Nephron (organoid): ENCODE measurements at regions not wholly inside any gene's neighbourhood (a gene's known extent, or its start where the extent isn't known, plus 50 kb on each side); places are given as distances from the start of the nearest gene placed in this dataset.

ENCODE experiments used
- H3K27ac Mint-ChIP-seq, 3 experiments: 2 replicates each; pipeline ENCODE4 v1.8.0; 2020; ENCODE audit warnings: mixed read lengths in 3 of 3, mild to moderate bottlenecking in 2 of 3, moderate library complexity in 1 of 3
- H3K27me3 Mint-ChIP-seq: 2 replicates; pipeline ENCODE4 v1.8.0; 2021; ENCODE audit warnings: low read depth, mild to moderate bottlenecking, moderate library complexity, mixed read lengths
- H3K36me3 Mint-ChIP-seq: 2 replicates; pipeline ENCODE4 v1.8.0; 2020; ENCODE audit warnings: low read depth, mixed read lengths
- H3K4me1 Mint-ChIP-seq: 2 replicates; pipeline ENCODE4 v1.8.0; 2020; ENCODE audit warnings: mixed read lengths
- H3K4me3 Mint-ChIP-seq, 3 experiments: 2 replicates each; pipeline ENCODE4 v1.8.0; 2020; ENCODE audit warnings: mild to moderate bottlenecking in 3 of 3, mixed read lengths in 3 of 3, moderate library complexity in 2 of 3
- H3K9me3 Mint-ChIP-seq: 2 replicates; pipeline ENCODE4 v1.8.0; 2020; ENCODE audit warnings: mixed read lengths
- CTCF ChIP-seq, 3 experiments: fragments of 200-600 bp; sonication (generic); IDR thresholded peaks; one replicate each; pipeline ENCODE4 v1.5.0; 2021; ENCODE audit warnings: antibody characterized with exemption in 3 of 3; ENCODE audit not compliant: unreplicated experiment in 3 of 3

- Mint-ChIP-seq H3K36me3 (no peaks in the 10 kb centered on the region), H3K4me3 (no peak overlapping the region), H3K27me3 (peaks cover 10% of the 10 kb centered on the region), H3K4me1 (peaks cover 23% of the 10 kb centered on the region), H3K9me3 (peaks cover 23% of the 10 kb centered on the region), H3K27ac (peak overlapping the region; percentile 83 to 91 (median 90))
- TF ChIP-seq CTCF (IDR thresholded peaks at IDR 0.05; ENCODE audit: unreplicated experiment in 3 of 3) = no peak
These were observed 194.6 kb upstream of the NBEA start for GRCh38 chr13:34747507-34747906.

- peaks cover 23% of the 10 kb centered on the region for H3K4me1 Mint-ChIP-seq
- no peaks in the 10 kb centered on the region for H3K36me3 Mint-ChIP-seq
- TF ChIP-seq CTCF (IDR thresholded peaks at IDR 0.05; ENCODE audit: unreplicated experiment in 3 of 3) = no peak
- H3K9me3 Mint-ChIP-seq = peaks cover 20% of the 10 kb centered on the region
- peaks cover 9% of the 10 kb centered on the region for H3K27me3 Mint-ChIP-seq
- H3K27ac Mint-ChIP-seq = peak overlapping the region; percentile 83 to 91 (median 90)
- H3K4me3 Mint-ChIP-seq = no peak overlapping the region
These were observed 194.0 kb upstream of the NBEA start for GRCh38 chr13:34748073-34748472.

- Mint-ChIP-seq H3K4me3 (peak overlapping the region in 1 of 3 experiments; percentile 1), H3K4me1 (peaks cover 23% of the 10 kb centered on the region), H3K36me3 (no peaks in the 10 kb centered on the region), H3K9me3 (peaks cover 15% of the 10 kb centered on the region), H3K27me3 (peaks cover 9% of the 10 kb centered on the region), H3K27ac (peak overlapping the region; percentile 83 to 91 (median 90))
- no peak for TF ChIP-seq CTCF (IDR thresholded peaks at IDR 0.05; ENCODE audit: unreplicated experiment in 3 of 3)
These were observed 193.5 kb upstream of the NBEA start for GRCh38 chr13:34748596-34748995.

- Mint-ChIP-seq H3K27me3 (peaks cover 9% of the 10 kb centered on the region), H3K9me3 (peaks cover 12% of the 10 kb centered on the region), H3K36me3 (no peaks in the 10 kb centered on the region), H3K4me3 (peak overlapping the region in 1 of 3 experiments; percentile 1), H3K27ac (peak overlapping the region; percentile 83 to 91 (median 90)), H3K4me1 (peaks cover 23% of the 10 kb centered on the region)
- TF ChIP-seq CTCF (IDR thresholded peaks at IDR 0.05; ENCODE audit: unreplicated experiment in 3 of 3) = no peak
These were observed 193.0 kb upstream of the NBEA start for GRCh38 chr13:34749046-34749445.

GRCh38 chr13:34750078-34750931 is 191.8 kb upstream of the NBEA start:
- H3K27me3 Mint-ChIP-seq = peaks cover 9% of the 10 kb centered on the region
- peaks cover 7% of the 10 kb centered on the region for H3K9me3 Mint-ChIP-seq
- H3K4me1 Mint-ChIP-seq = peaks cover 23% of the 10 kb centered on the region
- TF ChIP-seq CTCF (IDR thresholded peaks at IDR 0.05; ENCODE audit: unreplicated experiment in 3 of 3) = no peak
- no peaks in the 10 kb centered on the region for H3K36me3 Mint-ChIP-seq
- peak overlapping the region; percentile 45 to 49 (median 48) for H3K27ac Mint-ChIP-seq
- peak overlapping the region; percentile 77 to 79 (median 77) for H3K4me3 Mint-ChIP-seq

GRCh38 chr13:34751044-34751443 is 191.0 kb upstream of the NBEA start:
- no peaks in the 10 kb centered on the region for H3K36me3 Mint-ChIP-seq
- H3K4me3 Mint-ChIP-seq = no peak overlapping the region
- peaks cover 3% of the 10 kb centered on the region for H3K9me3 Mint-ChIP-seq
- peaks cover 9% of the 10 kb centered on the region for H3K27me3 Mint-ChIP-seq
- no peak overlapping the region for H3K27ac Mint-ChIP-seq
- peaks cover 23% of the 10 kb centered on the region for H3K4me1 Mint-ChIP-seq
- no peak for TF ChIP-seq CTCF (IDR thresholded peaks at IDR 0.05; ENCODE audit: unreplicated experiment in 3 of 3)
